ENCODE measurements at regions not wholly inside any gene's neighbourhood (a gene's known extent, or its start where the extent isn't known, plus 50 kb on each side); places are given as distances from the start of the nearest gene placed in this dataset.

- 0% methylated on average over 4 of the region's 4 CpGs for WGBS (ENCODE audit: insufficient coverage, low coverage, missing lambda C conversion rate)
- H3K4me1 ChIP-seq (replicated peaks in 1 of 2; ENCODE audit: control insufficient read depth in 2 of 2, insufficient read depth in 2 of 2, low read length in 2 of 2) = no peaks in the 10 kb centered on the region
- FAIRE-seq = no peak
These were observed 146.6 kb downstream of the ASCL4 start for GRCh38 chr12:107921062-107921461.

DNA sequence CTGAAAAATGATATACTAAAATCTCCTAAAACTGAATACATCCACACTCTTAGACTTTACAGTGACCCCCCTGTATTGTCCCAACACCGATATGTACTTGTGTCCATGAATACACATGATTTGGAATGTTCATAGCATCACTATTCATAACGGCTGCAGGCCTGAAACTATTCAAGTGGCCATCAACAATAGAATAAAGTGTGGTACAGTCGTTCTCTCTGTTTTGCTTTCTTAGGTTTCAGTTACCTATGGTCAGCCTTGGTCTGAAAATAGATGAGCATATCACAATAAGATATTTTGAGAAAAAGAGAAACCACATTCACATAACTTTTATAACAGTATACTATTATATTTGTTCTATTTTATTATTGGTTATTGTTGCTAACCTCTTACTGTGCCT lies 150.6 kb downstream of the ASCL4 start:
- H3K27ac ChIP-seq (ENCODE audit: extremely low read depth, low read depth, low read length) = no peak overlapping the region
- no peak overlapping the region for H3K9ac ChIP-seq (ENCODE audit: insufficient read depth in 1 of 2, low read depth in 2 of 2, low read length in 2 of 2)
- no peaks in the 10 kb centered on the region for H3K4me1 ChIP-seq (replicated peaks in 1 of 2; ENCODE audit: control insufficient read depth in 2 of 2, insufficient read depth in 2 of 2, low read length in 2 of 2)
- intact Hi-C loops (cut with micrococcal nuclease) = no loop called here
- CTCF ChIA-PET (ENCODE audit: low intra/inter-chr PET ratio) = interaction anchor here (0.7 kb wide), 1 partner anchor 380 kb away, joined by 4 read pairs; no protein-coding TSS in a partner anchor
- H3K27me3 ChIP-seq (ENCODE audit: control insufficient read depth in 2 of 2, insufficient read depth in 2 of 2, low read length in 2 of 2) = peaks cover 3 to 15% of the 10 kb centered on the region in 2 experiments; a peak in 3 of 5 replicates
- ATAC-seq (no peak), DNase-seq (ENCODE audit: extremely low read depth in 1 of 4, low spot score in 3 of 4) (no peak), FAIRE-seq (no peak)
- no peak overlapping the region for H3K4me3 ChIP-seq
- in situ Hi-C loops (cut with MboI) = no loop called here
- H3K36me3 ChIP-seq (ENCODE audit: control insufficient read depth, insufficient read depth, low read length) = no peaks in the 10 kb centered on the region
- H4K20me1 ChIP-seq (replicated peaks; ENCODE audit: control insufficient read depth, insufficient read depth, low read length) = no peaks in the 10 kb centered on the region; the same call in 1 of the 2 replicates
- H3K9me1 ChIP-seq (ENCODE audit: control insufficient read depth, insufficient read depth, low read length) = no peaks in the 10 kb centered on the region
- POLR2A ChIA-PET = no interaction called here
- no peaks in the 10 kb centered on the region for H3K79me2 ChIP-seq (ENCODE audit: control insufficient read depth, insufficient read depth, low read length)
- TF ChIP-seq ETV1 (tag; conservative IDR thresholded peaks at IDR 0.05; ENCODE audit: low read depth) = no peak
- TF ChIP-seq TFAM (CRISPR knock-in tag; conservative IDR thresholded peaks at IDR 0.05) = no peak
- TF ChIP-seq ZNF41 (CRISPR knock-in tag; conservative IDR thresholded peaks at IDR 0.05) = no peak
- TF ChIP-seq ARNT (IDR thresholded peaks at IDR 0.05) = no peak
- TF ChIP-seq SMAD4 (CRISPR knock-in tag; conservative IDR thresholded peaks at IDR 0.05) = no peak
- TF ChIP-seq SMARCA4 (IDR thresholded peaks at IDR 0.05) = no peak
- no peak for TF ChIP-seq ZMIZ1 (IDR thresholded peaks at IDR 0.05; ENCODE audit: low read depth in 2 of 2, low read length in 2 of 2)
- no peak for TF ChIP-seq PCBP1 (IDR thresholded peaks at IDR 0.05; ENCODE audit: low read depth, low read length, poor library complexity, severe bottlenecking)
- no peak for TF ChIP-seq LCOR (CRISPR knock-in tag; IDR thresholded peaks at IDR 0.05)
- TF ChIP-seq IFI16 (CRISPR knock-in tag; IDR thresholded peaks at IDR 0.05) = no peak
- TF ChIP-seq ERF (CRISPR knock-in tag; IDR thresholded peaks at IDR 0.05) = no peak
- no peak overlapping the region for H2AFZ ChIP-seq (ENCODE audit: low read depth, low read length)
- no peak overlapping the region for H3K4me2 ChIP-seq (ENCODE audit: insufficient read depth, low read length)
- no TSS peak for BruUV-seq (replicated peaks)
- WGBS (ENCODE audit: insufficient coverage, low coverage, missing lambda C conversion rate) = 0% methylated on average over 3 of the region's 3 CpGs
- no peaks in the 10 kb centered on the region for H3K9me3 ChIP-seq (replicated peaks; ENCODE audit: control insufficient read depth, insufficient read depth, low read depth, low read length)

More at GRCh38 chr12:107921062-107921461, 146.6 kb downstream of the ASCL4 start:
- CTCF ChIA-PET (ENCODE audit: low intra/inter-chr PET ratio) = no interaction called here
- in situ Hi-C loops (cut with MboI) = no loop called here
- H3K27me3 ChIP-seq (ENCODE audit: control insufficient read depth in 2 of 2, insufficient read depth in 2 of 2, low read length in 2 of 2) = peaks cover 3 to 10% of the 10 kb centered on the region in 2 experiments; a peak in 4 of 5 replicates
- no peaks in the 10 kb centered on the region for H3K79me2 ChIP-seq (ENCODE audit: control insufficient read depth, insufficient read depth, low read length)
- BruUV-seq (replicated peaks) = no TSS peak
- no peak overlapping the region for H3K9ac ChIP-seq (ENCODE audit: insufficient read depth in 1 of 2, low read depth in 2 of 2, low read length in 2 of 2)
- H3K36me3 ChIP-seq (ENCODE audit: control insufficient read depth, insufficient read depth, low read length) = no peaks in the 10 kb centered on the region
- no peak overlapping the region for H2AFZ ChIP-seq (ENCODE audit: low read depth, low read length)
- DNase-seq (ENCODE audit: extremely low read depth in 1 of 4, low spot score in 3 of 4) (no peak), ATAC-seq (no peak)
- no peak overlapping the region for H3K4me2 ChIP-seq (ENCODE audit: insufficient read depth, low read length)
- H4K20me1 ChIP-seq (replicated peaks; ENCODE audit: control insufficient read depth, insufficient read depth, low read length) = 0 out of 2 replicates have a peak, but pooled peaks cover 6% of the 10 kb centered on the region
- H3K9me1 ChIP-seq (ENCODE audit: control insufficient read depth, insufficient read depth, low read length) = no peaks in the 10 kb centered on the region
- H3K4me3 ChIP-seq = no peak overlapping the region
- intact Hi-C loops (cut with micrococcal nuclease) = no loop called here
- POLR2A ChIA-PET = no interaction called here
- no peak overlapping the region for H3K27ac ChIP-seq (ENCODE audit: extremely low read depth, low read depth, low read length)
- no peak for TF ChIP-seq SIRT6 (IDR thresholded peaks at IDR 0.05; ENCODE audit: low read depth, low read length)
- no peaks in the 10 kb centered on the region for H3K9me3 ChIP-seq (replicated peaks; ENCODE audit: control insufficient read depth, insufficient read depth, low read depth, low read length)

All from K562 (cell line).